Thoracic aorta (tissue), 2 donors: ENCODE measurements at regions not wholly inside any gene's neighbourhood (a gene's known extent, or its start where the extent isn't known, plus 50 kb on each side); places are given as distances from the start of the nearest gene placed in this dataset.
A peak's percentile ranks its signal among the peaks of the same experiment; 100 is the strongest.

Experiments used
- ATAC-seq: fragments of 150-250 bp; one replicate; pipeline ENCODE4 v1.8.0; 2017; ENCODE audit warnings: low read depth; ENCODE audit not compliant: insufficient number of reproducible peaks, low FRiP score
- DNase-seq: peaks from one replicate; pipeline ENCODE4 v3.0.0-alpha.2; 2020; ENCODE audit warnings: low spot score
- H3K27ac ChIP-seq, 2 donors: fragments of 200-600 bp; sonication (generic); 1 replicate in 1 of 2; 2 replicates in 1 of 2; pipeline ENCODE4 v1.5.1; 2016; ENCODE audit warnings: mild to moderate bottlenecking in 2 of 2, moderate library complexity in 2 of 2
- H3K27me3 ChIP-seq: fragments of 200-600 bp; sonication (generic); replicated peaks from 2 replicates; pipeline ENCODE4 v1.6.0; 2016; ENCODE audit warnings: mild to moderate bottlenecking; ENCODE audit not compliant: insufficient read depth
- H3K36me3 ChIP-seq: fragments of 200-600 bp; sonication (generic); one replicate; pipeline ENCODE4 v1.5.1; 2016
- H3K4me1 ChIP-seq, 2 donors: fragments of 200-600 bp; sonication (generic); 1 replicate in 1 of 2; 2 replicates in 1 of 2; pipeline versions ENCODE4 v1.5.1 to v1.6.0; 2016; ENCODE audit warnings: low read depth in 2 of 2, mild to moderate bottlenecking in 1 of 2; ENCODE audit not compliant: control insufficient read depth in 1 of 2
- H3K4me3 ChIP-seq: fragments of 200-600 bp; sonication (generic); 2 replicates; pipeline ENCODE4 v1.5.1; 2016; ENCODE audit warnings: mild to moderate bottlenecking
- H3K9me3 ChIP-seq: fragments of 200-600 bp; sonication (generic); 2 replicates; pipeline ENCODE4 v1.5.1; 2016
- CTCF ChIP-seq: fragments of 200-600 bp; sonication (generic); IDR thresholded peaks from one replicate; pipeline ENCODE4 v1.5.1; 2019; ENCODE audit warnings: antibody characterized with exemption

- Histone ChIP-seq H3K36me3 (no peaks in the 10 kb centered on the region), H3K9me3 (no peaks in the 10 kb centered on the region), H3K27ac (no peak overlapping the region), H3K27me3 (peaks cover 5% of the 10 kb centered on the region), H3K4me3 (no peak overlapping the region), H3K4me1 (peaks cover 0 to 3% of the 10 kb centered on the region in 2 donors)
- no peak for TF ChIP-seq CTCF
- ATAC-seq = no peak
- DNase-seq = no peak
These were observed 94.5 kb upstream of the FMN2 start for GRCh38 chr1:239997160-239997514.

DNA sequence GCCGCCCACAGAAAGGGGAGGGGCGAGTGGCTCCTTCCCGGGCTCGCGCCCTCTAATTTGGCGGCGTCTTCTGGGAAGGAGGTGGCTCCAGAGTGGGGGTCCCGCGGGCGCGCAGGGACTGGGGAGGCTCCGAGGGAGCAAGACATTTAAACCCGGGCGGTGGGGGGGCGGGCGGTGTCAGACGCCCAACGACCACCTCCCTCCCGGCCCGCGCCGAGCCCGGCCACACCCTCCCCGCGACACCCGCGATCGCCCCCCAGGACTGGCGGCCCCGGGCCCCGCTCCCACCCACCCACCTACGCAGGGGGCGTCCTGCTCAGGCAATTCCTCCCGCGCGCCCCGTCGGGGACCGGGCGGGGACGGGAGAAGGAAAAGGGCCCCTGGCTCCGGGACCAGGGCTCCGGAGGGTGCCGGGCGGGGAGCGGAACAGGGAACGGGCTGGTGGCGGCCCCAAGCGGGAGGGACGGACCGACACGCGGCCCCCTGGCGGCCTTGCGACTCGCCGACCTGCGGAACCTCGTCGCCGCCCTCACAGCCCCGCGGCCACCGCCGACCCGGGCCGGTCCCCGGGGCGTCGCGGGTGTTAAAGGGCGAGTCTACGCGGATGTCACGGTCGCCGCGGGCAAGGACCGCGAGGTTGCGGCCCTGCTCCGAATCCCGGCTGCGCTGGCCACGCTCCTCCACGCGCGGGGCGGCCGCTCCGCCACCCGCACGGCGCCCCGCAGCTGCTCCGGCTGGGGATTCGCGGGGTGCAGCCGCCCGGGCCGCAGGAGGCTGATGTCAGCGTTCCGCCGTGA is 94.0 kb upstream of the FMN2 start:
- no peaks in the 10 kb centered on the region for H3K36me3 ChIP-seq
- peaks cover 5% of the 10 kb centered on the region for H3K27me3 ChIP-seq
- no peak for TF ChIP-seq CTCF
- H3K27ac ChIP-seq = no peak overlapping the region
- no peaks in the 10 kb centered on the region for H3K9me3 ChIP-seq
- ATAC-seq (no peak), DNase-seq (no peak)
- peak overlapping the region; percentile 48 for H3K4me3 ChIP-seq
- peaks cover 0 to 3% of the 10 kb centered on the region in 2 donors for H3K4me1 ChIP-seq

DNA sequence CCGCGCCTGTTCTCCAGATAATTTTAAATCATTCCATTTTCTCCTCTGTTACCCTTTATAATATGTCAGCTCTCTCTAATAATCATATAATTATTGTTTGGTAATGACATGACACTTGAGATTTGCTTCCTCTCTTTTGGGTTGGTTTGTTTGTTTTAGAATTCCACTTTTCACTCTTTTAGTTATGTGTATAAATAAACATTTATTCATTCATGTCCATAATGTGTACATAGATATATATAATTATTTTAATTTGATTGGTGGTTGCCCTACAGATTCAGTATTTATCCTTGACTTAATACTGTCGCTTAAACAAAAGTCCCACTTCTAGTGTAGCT is 93.4 kb upstream of the FMN2 start:
- Histone ChIP-seq H3K27ac (no peak overlapping the region), H3K27me3 (peaks cover 5% of the 10 kb centered on the region), H3K9me3 (no peaks in the 10 kb centered on the region), H3K4me3 (peak overlapping the region; percentile 48), H3K4me1 (peaks cover 0 to 3% of the 10 kb centered on the region in 2 donors), H3K36me3 (no peaks in the 10 kb centered on the region)
- no peak for TF ChIP-seq CTCF
- no peak for ATAC-seq
- no peak for DNase-seq

GRCh38 chr1:239999170-239999569 is 92.5 kb upstream of the FMN2 start:
- no peak for TF ChIP-seq CTCF
- no peak overlapping the region for H3K27ac ChIP-seq
- no peaks in the 10 kb centered on the region for H3K36me3 ChIP-seq
- ATAC-seq (no peak), DNase-seq (no peak)
- no peak overlapping the region for H3K4me3 ChIP-seq
- peaks cover 0 to 3% of the 10 kb centered on the region in 2 donors for H3K4me1 ChIP-seq
- no peaks in the 10 kb centered on the region for H3K9me3 ChIP-seq
- H3K27me3 ChIP-seq = peaks cover 5% of the 10 kb centered on the region

DNA sequence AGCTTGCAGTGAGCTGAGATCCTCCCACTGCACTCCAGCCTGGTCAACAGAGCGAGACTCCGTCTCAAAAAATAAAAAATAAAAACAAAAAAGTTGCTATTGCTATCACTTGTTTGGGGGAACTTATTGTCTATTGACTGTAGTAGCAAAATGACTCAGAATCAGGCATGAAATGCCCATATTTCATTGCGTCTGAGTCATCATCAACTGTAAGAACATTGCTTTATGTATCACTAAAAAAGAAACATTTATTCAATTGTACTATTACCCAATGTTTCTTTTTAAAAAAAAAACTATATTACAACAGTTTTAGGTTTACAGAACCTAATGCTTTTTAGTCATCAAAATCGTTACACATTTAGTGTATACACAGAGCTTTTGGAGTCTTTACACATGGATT is 91.0 kb upstream of the FMN2 start:
- Histone ChIP-seq H3K27ac (no peak overlapping the region), H3K9me3 (no peaks in the 10 kb centered on the region), H3K4me1 (peaks cover 0 to 3% of the 10 kb centered on the region in 2 donors), H3K36me3 (no peaks in the 10 kb centered on the region), H3K4me3 (no peak overlapping the region), H3K27me3 (peaks cover 5% of the 10 kb centered on the region)
- ATAC-seq (no peak), DNase-seq (no peak)
- no peak for TF ChIP-seq CTCF
